Left hindlimb (tissue), 1 donor: ENCODE measurements at regions not wholly inside any gene's neighbourhood (a gene's known extent, or its start where the extent isn't known, plus 50 kb on each side); places are given as distances from the start of the nearest gene placed in this dataset.

Experiments used
- DNase-seq: peaks from one replicate; pipeline ENCODE4 v3.0.0-alpha.2; 2018

DNA sequence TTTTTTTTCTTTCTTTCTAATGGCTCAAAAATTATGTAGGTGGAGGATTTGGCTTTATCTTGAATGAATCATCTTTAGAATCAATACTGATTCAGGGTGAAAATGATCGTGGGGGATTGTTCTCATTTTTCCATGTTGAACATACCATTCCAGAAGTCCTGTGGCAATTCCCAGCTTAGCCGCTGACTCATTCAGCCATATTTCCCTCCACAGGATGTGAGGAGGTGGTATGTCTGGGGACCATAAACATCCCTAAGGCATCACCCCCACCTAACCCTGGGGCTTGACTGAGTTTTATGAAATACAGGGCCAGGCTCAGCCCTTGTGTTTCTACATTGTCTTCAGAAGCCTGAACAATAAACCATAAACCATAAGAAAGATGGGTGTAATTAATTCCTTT, 92.7 kb upstream of the FN1 start:
- DNase-seq: no peak

- no peak for DNase-seq
Observed at GRCh38 chr2:215527736-215528135, 91.9 kb upstream of the FN1 start.

GRCh38 chr2:215526341-215526740, 90.5 kb upstream of the FN1 start:
- DNase-seq: no peak

DNA sequence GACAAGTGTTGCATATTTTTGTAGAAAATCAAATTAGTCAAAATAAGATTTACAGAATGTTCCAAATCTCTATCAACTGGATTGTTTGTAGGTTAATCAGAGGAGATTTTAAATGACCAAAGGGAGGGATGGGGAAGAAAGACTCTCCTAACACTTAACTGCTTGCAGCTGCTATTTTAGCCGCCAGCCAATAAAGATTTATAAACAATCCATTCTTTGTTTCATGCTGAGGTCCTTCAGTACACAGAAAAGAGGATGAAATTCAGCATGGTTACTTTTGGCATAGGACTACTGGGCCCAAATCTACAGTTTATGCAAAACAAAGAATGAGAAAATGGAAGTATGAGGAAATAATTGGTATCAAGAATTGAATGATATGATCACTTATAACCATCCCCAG, 86.4 kb upstream of the FN1 start:
- no peak for DNase-seq

GRCh38 chr2:215521031-215521430, 85.2 kb upstream of the FN1 start:
- no peak for DNase-seq

DNA sequence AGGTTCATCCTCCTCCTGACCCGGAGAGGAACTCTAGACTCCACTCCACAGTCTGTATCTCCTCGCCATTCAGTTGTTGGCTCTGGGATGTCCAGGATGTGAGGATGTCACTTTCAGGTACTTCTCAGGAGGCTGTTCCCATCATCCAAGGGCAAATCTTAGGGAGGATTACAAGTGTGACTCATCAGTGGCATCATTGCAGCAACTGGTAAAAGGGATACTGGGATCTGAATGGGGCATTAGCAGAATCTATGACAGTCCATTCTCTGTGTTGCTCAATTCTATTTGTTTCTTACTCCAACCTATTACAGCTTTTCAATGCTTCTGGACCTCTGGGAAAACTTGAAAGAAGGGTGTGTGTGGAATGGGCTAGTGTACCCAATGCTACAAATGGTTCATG, 81.5 kb upstream of the FN1 start:
- DNase-seq: no peak

DNA sequence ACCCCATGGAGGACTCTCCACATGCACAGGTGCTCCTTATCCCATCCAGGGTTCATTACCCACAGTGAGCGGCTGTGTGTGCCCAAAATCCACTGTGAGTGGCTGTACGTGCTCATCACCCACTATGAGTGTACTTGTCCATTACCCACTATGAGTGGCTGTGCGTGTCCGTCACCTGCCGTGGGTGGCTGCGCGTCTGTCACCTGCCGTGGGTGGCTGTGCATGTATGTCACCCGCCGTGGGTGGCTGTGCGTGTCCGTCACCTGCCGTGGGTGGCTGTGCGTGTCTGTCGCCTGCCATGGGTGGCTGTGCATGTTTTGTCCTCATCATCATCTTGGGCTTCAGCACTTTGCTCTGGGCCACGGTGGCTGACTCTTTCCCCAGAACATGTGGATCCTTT, 78.6 kb upstream of the FN1 start:
- DNase-seq: no peak

GRCh38 chr2:215511454-215512346, 75.8 kb upstream of the FN1 start:
- no peak for DNase-seq

- DNase-seq: no peak
Observed at GRCh38 chr2:215507836-215508235, 72.0 kb upstream of the FN1 start.

- DNase-seq: no peak
Observed at GRCh38 chr2:215507136-215507535, 71.3 kb upstream of the FN1 start.

- no peak for DNase-seq
Observed at GRCh38 chr2:215506604-215506990, 70.7 kb upstream of the FN1 start.

DNA sequence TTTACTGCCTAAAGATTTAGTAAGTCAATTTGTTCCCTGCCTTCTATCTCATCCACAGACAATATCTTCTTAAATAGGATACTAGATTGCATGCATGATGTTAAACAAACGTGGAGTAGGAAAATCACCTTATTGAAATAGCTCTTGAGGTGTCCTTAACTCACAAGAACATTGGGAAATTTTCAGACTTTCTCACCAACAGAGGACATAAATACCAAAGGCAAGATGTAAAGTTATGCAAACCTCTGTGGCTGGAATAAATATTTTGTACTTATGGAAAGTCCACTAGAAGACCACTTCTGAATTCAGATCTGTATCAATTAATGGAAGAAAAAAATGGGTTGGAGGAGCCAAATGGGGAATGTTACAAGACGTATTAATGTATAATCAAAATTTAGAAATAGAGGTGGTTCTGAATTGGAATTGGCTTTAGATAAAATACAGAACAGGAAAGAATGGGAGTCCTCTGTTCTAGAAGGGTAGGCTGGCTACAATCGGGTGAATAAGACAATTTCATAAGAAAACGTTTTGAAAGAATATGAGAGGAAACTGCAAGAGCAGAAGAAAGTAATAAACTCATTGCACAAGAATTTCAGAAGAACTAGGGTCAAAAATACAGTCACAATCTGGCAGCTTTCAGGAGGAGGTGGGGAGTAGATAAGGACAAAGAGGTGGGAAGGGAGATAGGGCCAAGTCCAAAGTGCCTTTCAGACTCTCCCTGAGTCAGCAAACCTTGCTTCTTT, 69.3 kb upstream of the FN1 start:
- DNase-seq: no peak

DNA sequence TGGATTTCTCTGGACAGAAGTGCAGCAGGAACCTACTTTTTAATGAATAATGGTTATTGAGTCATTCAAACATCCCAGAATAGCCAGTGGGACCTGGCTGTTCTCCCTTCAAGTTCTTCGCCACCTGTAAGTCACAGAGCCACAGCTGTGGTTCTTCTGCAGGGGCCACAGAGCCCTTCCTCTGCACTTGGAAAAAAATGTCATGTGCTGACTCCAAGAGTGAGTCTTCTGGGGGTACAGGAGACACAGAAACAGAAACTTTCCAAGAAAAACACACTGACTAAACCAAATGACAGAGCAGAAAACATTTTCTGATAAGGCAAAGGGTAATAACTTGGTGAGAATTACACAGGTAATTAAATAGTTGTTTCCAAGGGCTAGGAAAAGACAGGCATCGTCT, 68.7 kb upstream of the FN1 start:
- DNase-seq: no peak

- no peak for DNase-seq
Observed at GRCh38 chr2:215503381-215503780, 67.5 kb upstream of the FN1 start.

DNA sequence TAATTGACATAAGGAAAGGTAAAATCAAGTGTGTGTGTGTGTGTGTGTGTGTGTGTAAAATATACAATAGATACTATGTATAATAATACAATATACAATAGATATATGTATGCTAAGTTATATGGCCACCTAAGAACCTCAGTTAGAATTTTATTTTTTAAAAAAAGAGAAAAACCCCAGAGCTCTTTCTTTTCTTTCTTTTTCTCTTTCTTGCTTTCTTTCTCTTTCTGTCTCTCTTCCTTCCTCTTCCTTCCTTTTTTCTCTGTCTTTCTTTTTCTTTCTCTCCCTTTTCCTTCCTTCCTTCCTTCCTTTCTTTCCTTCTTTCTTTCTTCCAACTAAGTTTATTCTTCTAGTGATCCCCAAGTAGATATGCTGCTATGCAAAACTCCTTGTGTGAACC, 64.6 kb upstream of the FN1 start:
- DNase-seq: no peak

DNA sequence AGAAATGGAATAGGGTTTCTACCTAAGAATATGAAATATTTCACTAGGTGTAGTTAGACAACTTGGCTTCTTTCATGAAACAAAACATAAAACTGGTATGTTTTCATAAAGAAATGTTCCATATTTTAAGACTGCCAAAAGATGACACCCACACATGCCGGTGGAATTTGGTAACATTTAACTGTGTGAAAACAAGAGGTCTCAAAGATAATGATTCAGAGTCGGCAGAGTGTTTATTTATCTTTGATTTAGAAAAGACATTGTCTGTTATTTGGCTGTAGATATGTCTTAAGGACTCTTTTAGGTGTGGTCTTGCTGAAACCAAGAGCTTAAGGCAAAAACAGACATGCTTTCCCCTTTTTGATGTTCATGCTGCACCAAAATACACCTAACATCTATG, 63.5 kb upstream of the FN1 start:
- no peak for DNase-seq

DNA sequence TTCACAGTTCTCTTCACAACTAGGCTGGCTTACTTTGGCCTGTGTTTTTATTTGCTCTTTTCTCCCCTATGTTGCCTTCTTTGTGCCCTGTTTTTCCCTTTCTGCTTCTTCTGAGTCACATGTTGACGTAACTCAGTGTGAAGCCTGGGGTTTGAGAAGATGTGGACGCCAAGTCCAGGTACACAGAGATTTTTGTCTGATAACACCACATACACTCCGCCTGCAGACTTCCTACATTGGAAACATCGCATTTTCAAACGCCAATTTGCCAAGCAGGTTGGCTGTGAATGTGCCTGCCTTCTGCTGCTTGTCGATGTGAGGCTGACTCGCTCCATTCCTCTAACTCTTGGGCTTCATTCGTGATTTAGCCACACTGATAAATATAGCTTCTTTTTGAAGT, 62.6 kb upstream of the FN1 start:
- no peak for DNase-seq

DNA sequence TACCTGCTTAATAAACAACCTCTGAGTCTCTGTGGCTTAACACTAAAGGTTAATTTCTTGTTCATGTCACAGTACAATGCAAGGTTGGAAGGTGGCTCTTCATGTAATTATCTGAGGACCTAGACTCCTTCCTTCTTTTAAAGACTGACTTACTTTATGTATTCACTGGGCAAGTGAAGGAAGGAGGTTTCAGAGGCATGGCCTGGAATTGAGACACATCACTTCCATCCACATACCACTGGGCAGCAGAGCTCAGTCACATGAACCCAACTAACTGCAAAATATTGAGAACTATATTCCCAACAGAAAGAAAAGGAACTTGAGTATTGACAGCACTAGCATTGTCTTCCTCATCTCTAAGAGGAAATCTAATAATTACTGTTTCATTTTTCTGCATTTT, 57.5 kb upstream of the FN1 start:
- DNase-seq: no peak

DNA sequence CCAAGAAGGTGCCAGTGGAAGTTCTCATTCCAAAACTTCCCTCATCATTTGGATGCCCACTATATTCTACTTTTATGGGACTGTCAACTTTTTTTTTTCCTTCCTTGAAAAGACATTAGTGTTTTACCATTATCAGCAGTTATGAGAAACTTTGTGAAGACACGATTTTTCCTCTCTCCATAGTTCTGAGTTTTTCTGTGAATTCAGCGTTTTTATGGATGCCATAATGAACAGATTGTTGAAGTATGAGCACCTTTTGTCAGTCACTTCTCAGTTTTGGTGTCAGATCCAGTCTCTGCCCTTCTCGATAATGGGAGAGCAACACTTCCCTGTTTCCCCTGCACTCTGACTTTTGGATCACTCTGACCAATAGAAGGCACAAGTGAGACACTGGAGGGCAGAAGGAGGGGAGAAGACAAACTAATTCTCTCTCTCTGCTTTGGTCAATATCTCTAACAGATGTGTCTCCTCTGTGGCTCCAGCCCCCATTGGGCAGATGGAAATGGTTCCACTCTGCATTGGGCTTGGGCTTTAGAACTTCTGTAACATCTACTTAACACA, 53.5 kb upstream of the FN1 start:
- DNase-seq: no peak

DNA sequence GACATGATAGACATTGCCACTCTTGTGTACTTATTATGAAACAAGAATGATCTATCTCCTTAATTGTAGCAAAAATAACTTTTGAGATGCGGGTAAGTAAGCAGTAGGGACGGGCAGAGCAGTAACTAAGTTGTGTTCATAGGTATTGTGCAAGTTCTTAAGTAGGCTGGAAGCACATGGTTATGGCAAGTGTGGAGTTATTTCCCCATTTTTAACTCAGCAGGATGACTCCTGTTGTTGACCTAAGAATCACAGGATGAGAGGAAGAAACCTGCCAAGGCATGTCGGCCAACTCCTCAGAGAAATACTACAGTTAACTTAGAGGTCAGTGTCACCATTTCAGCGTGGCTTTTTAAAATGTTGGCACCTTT, 51.1 kb upstream of the FN1 start:
- DNase-seq: no peak

- no peak for DNase-seq
Observed at GRCh38 chr2:215486291-215487001, 50.6 kb upstream of the FN1 start.
